ENCODE measurements at regions not wholly inside any gene's neighbourhood (a gene's known extent, or its start where the extent isn't known, plus 50 kb on each side); places are given as distances from the start of the nearest gene placed in this dataset.

- H3K27me3 ChIP-seq (ENCODE audit: insufficient read depth, low read depth, low read length) = no peaks in the 10 kb centered on the region
- H3K79me2 ChIP-seq (replicated peaks; ENCODE audit: insufficient read depth, low read length) = no peaks in the 10 kb centered on the region
- H3K9ac ChIP-seq (ENCODE audit: low read length) = no peak overlapping the region
- H2AFZ ChIP-seq (ENCODE audit: low read depth, low read length) = no peak overlapping the region
- H3K9me2 ChIP-seq (ENCODE audit: insufficient read depth, low read length) = no peaks in the 10 kb centered on the region
- H3F3A ChIP-seq (ENCODE audit: insufficient read depth, low read length, poor library complexity, severe bottlenecking) = no peaks in the 10 kb centered on the region
- no peak overlapping the region for H3K4me3 ChIP-seq (ENCODE audit: low read length)
- no peaks in the 10 kb centered on the region for H4K20me1 ChIP-seq (ENCODE audit: insufficient read depth)
- no peaks in the 10 kb centered on the region for H3K9me3 ChIP-seq (ENCODE audit: low read length)
- no peaks in the 10 kb centered on the region for H3K36me3 ChIP-seq (ENCODE audit: insufficient read depth, low read length)
- H3K27ac ChIP-seq (ENCODE audit: low read length) = no peak overlapping the region
- TF ChIP-seq EP300 (conservative IDR thresholded peaks at IDR 0.05; ENCODE audit: poor library complexity, severe bottlenecking) = no peak
- no peak for TF ChIP-seq CTCF (IDR thresholded peaks at IDR 0.05; ENCODE audit: poor library complexity, severe bottlenecking)
- no peak for TF ChIP-seq RAD21 (conservative IDR thresholded peaks at IDR 0.05)
- TF ChIP-seq REST (IDR thresholded peaks at IDR 0.05; ENCODE audit: borderline replicate concordance) = no peak
- no peak for TF ChIP-seq MXI1 (conservative IDR thresholded peaks at IDR 0.05; ENCODE audit: poor library complexity, severe bottlenecking)
- no peak for TF ChIP-seq EZH2 (IDR thresholded peaks at IDR 0.05; ENCODE audit: borderline replicate concordance, insufficient read depth, low read length, poor library complexity, severe bottlenecking)
- TF ChIP-seq POLR2AphosphoS5 (IDR thresholded peaks at IDR 0.05) = no peak
- TF ChIP-seq SMC3 (conservative IDR thresholded peaks at IDR 0.05; ENCODE audit: poor library complexity) = no peak
- TF ChIP-seq TAF1 (IDR thresholded peaks at IDR 0.05; ENCODE audit: low read depth) = no peak
- no peak overlapping the region for H3K4me2 ChIP-seq (ENCODE audit: low read length)
Measured at GRCh38 chr2:17327649-17328048, 190.6 kb downstream of the RAD51AP2 start.

GRCh38 chr2:17326717-17327116, 191.5 kb downstream of the RAD51AP2 start:
- Histone ChIP-seq H3K4me3 (ENCODE audit: low read length) (no peak overlapping the region), H3K27me3 (ENCODE audit: insufficient read depth, low read depth, low read length) (no peaks in the 10 kb centered on the region), H3F3A (ENCODE audit: insufficient read depth, low read length, poor library complexity, severe bottlenecking) (no peaks in the 10 kb centered on the region), H2AFZ (ENCODE audit: low read depth, low read length) (no peak overlapping the region), H3K79me2 (replicated peaks; ENCODE audit: insufficient read depth, low read length) (no peaks in the 10 kb centered on the region), H3K4me2 (ENCODE audit: low read length) (no peak overlapping the region), H3K9ac (ENCODE audit: low read length) (no peak overlapping the region), H3K27ac (ENCODE audit: low read length) (no peak overlapping the region), H4K20me1 (ENCODE audit: insufficient read depth) (no peaks in the 10 kb centered on the region), H3K9me2 (ENCODE audit: insufficient read depth, low read length) (no peaks in the 10 kb centered on the region), H3K9me3 (ENCODE audit: low read length) (no peaks in the 10 kb centered on the region), H3K36me3 (ENCODE audit: insufficient read depth, low read length) (no peaks in the 10 kb centered on the region)
- TF ChIP-seq MXI1 (conservative IDR thresholded peaks at IDR 0.05; ENCODE audit: poor library complexity, severe bottlenecking) = no peak
- TF ChIP-seq RAD21 (conservative IDR thresholded peaks at IDR 0.05) = no peak
- TF ChIP-seq TAF1 (IDR thresholded peaks at IDR 0.05; ENCODE audit: low read depth) = no peak
- no peak for TF ChIP-seq SMC3 (conservative IDR thresholded peaks at IDR 0.05; ENCODE audit: poor library complexity)
- TF ChIP-seq EP300 (conservative IDR thresholded peaks at IDR 0.05; ENCODE audit: poor library complexity, severe bottlenecking) = no peak
- no peak for TF ChIP-seq POLR2AphosphoS5 (IDR thresholded peaks at IDR 0.05)
- no peak for TF ChIP-seq CTCF (IDR thresholded peaks at IDR 0.05; ENCODE audit: poor library complexity, severe bottlenecking)
- TF ChIP-seq EZH2 (IDR thresholded peaks at IDR 0.05; ENCODE audit: borderline replicate concordance, insufficient read depth, low read length, poor library complexity, severe bottlenecking) = no peak
- TF ChIP-seq REST (IDR thresholded peaks at IDR 0.05; ENCODE audit: borderline replicate concordance) = no peak

Measured in neural cell (in vitro differentiated cells).